Dedifferentiated amniotic fluid mesenchymal stem cell (primary cell): ENCODE measurements at regions not wholly inside any gene's neighbourhood (a gene's known extent, or its start where the extent isn't known, plus 50 kb on each side); places are given as distances from the start of the nearest gene placed in this dataset.

ENCODE experiments used
- DNase-seq: peaks from one replicate; pipeline ENCODE4 v3.0.0-alpha.2; 2016; ENCODE audit errors: extremely low spot score

DNA sequence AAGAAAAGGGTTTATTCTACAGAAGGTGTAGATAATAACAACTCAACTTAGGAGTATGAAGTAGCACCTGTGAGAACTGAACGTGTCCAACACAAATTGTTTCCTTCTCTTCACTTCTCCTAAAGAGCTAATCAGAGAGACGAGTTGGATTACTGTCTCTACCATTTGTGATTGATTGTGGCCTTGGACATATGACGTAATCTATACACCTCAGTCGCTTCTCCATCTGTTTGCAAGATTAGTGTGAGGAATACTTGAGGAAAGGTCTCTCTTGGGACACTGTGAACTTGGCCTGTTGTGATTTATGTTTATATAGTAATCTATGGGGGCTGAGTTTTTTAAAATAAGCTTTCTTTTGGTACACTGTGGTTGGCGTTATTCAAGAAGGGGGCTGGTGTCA lies 182.0 kb downstream of the ZNF330 start:
- no peak for DNase-seq

DNA sequence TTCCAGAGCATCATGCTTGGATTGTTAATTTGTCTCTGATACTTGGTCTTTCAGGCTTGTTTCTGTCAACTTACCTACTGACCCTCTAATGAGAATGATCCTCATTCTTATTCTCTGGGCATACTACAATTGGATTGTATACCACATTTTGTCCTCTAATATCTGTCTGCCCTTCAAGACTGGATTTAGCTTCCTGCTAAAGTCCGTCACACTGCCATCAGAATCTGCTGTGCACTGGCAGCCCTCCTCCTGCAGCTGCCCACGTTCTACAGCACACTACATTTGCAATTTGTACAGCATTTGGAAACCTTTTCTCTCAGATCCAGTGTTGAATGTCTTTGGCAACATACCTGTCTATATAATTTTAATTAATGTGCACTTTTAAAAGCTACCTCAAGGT lies 183.1 kb downstream of the ZNF330 start:
- no peak for DNase-seq

DNA sequence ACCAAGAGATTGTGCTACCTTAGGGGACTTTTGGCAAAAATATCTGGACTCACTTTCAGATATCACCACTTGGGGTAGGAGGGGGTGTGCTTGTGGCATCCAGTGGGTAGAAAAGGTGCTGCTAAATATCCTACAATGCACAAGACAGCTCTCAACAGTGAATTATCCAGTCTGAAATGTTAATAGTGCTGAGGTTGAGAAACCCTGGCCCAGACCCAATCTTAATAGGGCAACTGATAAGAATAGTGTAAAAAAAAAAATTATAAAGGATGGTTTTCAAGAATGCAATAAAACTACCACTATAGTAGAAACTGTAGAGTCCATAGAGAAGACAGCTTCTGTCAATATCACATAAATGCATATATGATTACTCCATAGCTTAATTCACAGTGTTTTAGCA lies 185.5 kb downstream of the ZNF330 start:
- DNase-seq = no peak

DNA sequence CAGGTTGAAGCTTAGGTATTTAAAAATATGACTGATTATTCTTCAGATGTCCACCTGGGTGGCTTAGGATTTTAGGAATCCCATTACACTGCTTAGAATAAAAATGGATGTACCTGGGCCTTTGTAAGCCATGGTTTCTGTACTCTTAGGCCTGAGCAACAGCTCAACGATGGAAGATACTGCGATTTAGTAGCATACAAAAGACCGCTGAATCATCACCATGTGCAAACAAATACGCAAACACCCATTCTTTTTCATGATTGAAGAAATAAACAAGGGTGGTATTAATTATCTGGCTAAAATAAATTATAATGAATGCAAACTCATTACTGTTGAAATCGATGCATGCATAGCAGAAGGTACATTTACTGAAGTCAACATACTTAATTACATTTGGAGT lies 188.9 kb downstream of the ZNF330 start:
- DNase-seq = no peak

DNA sequence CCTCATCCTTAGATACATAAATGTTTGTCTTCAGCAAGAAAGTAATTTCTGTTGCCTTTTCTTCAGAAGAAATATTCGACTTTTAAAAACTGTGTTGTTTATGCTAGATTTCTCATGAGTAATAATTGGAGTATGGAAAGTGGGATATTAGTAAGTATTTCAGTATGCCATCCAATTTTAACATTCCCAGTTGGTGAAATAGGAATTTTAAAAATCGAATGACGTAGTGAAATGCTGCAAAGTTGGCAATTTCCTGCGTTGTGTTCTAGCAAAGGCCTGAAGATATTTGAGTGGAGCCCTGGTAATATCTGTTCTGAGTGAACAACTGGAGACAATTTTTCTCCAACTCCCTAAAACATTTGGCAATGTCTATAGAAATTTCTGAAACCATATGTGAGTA lies 190.1 kb downstream of the ZNF330 start:
- peak; percentile 49 for DNase-seq

DNA sequence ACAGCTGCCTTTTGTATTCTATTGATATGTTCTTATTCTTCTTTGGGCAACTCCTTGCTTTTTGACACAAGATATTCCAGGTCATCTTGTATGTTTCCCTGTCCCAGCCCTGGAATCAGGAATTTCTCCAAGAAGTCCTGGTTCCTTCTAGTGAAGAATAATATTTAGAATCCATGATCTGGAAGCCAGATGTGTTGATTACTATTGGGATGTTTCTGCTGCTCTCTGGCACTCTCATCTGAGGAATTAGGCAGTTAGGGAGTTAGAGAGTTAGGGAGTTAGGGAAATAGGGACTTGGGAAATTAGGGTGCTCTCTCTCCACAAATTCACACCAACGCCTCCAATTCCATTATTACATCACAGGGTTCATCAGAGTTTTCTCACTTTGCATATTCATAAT lies 191.2 kb downstream of the ZNF330 start:
- DNase-seq = no peak

DNA sequence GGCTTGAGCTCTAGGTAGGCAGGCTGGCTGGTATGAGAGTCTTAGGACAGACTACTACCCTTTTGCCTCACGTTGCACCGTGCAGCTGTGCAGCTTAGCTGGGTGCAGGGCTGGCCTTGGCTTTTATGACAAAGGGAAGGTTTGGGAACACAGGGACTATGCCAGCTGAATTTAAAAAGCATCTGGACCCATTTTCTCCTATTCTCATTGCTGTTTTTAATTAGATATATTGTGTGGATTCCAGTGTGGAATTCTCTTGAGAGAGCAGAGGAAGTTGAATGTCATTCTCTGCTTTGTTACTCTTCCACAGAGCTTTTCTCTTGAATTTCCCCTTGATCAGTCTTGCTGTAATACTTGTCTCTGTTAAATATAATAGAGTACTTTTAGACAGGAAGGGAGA lies 192.7 kb downstream of the ZNF330 start:
- no peak for DNase-seq

DNA sequence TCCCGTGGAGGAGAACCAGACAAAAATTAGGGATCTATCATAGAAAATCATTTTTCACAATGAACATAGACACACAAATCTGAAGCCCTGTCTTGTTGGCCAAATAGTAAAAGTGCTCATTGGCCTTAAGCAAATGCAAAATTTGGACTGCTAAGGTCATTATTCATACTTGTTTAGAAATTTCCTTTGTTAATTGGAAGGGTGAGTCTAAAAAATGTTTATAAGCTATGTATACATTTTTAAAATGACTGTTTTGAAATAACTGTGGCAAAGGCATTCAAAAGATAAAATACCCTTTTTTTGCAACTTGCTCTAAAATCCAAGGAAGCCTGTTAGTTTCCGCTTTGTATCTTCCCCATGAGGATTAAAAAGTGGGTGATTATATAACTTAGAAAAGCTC lies 195.0 kb downstream of the ZNF330 start:
- no peak for DNase-seq

DNA sequence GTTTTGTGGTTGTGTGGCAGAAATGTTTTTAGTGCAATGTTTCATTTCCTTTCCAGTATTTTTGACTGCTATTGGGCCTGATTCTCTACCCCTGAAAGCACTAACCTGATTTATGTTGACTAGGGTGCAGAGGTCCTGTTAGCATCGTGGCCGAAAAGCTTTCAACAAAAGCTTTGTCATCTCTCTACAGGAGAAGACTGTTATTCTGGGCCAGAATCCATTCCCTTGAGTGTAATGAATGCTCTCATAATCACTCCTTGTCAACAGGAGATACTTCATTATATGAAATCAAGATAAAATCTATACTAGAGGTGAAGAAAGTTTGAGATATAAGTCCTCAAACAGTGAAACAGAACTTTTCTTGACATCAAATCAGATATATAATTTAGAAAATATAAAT lies 195.5 kb downstream of the ZNF330 start:
- DNase-seq = no peak

DNA sequence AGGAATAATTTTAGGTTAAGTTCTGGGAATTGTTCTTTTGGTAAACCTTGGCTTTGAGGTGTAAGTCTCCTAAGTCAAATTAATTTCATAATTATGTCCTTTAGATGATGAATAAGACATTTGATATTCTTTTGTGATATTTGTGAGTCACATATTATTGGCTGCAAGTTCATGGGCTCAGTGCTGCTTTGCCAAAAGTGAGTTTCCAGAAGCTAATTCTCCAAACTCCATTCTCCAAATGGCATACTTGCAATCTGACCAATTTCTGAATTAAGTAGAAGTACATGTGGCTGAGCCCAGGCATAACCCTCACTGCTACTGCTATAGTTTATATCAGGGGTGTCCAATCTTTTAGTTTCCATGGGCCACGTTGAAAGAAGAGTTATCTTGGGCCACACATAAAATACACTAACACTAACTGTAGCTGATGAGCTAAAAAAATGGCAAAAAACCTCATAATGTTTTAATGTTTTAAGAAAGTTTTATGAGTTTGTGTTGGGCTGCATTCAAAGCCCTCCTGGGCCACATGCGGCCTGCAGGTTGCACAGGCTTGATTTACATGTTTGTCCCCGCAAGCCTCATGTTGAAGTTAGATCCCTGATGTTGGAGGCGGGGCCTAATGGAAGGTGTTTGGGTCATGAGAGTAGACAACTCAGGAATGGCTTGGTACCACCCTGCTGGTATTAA lies 196.1 kb downstream of the ZNF330 start:
- DNase-seq = no peak

DNA sequence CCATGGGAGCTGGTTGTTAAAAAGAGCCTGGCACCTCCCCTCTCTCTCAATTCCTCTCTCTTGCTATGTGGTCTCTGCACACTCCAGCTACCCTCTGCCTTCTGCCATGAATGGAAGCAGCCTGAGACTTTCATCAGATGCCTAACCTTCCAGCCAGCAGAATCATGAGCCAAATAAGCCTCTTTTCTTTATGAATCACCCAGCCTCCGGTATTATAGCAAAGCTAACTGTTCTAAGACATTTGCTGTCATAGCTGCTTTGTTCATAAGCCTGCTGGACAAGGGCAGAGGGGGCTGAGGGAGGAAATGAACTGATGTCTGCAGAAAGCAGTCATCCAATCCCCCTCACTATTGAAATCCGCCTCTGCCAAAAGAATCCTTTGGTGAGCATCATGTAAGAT lies 196.7 kb downstream of the ZNF330 start:
- peak; percentile 17 for DNase-seq

DNA sequence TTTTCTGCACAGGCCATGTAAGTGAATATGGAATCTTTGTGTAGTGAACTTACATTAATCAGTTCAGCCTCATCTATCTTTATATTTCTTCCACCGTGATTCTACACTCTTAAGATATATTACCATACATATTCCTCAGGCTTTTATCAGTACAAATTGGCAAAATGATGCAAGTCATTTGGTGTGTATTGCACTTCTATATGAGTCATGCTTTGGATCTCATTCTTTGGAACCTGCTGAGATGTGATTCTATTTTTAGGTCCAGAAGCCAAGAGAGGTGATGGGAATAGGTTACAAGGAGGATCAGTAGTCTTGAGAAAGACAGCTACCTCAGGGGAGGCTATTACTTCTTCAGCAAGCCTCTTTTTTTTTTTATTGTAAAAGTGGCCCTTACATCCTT lies 204.4 kb downstream of the ZNF330 start:
- DNase-seq = peak; percentile 54

DNA sequence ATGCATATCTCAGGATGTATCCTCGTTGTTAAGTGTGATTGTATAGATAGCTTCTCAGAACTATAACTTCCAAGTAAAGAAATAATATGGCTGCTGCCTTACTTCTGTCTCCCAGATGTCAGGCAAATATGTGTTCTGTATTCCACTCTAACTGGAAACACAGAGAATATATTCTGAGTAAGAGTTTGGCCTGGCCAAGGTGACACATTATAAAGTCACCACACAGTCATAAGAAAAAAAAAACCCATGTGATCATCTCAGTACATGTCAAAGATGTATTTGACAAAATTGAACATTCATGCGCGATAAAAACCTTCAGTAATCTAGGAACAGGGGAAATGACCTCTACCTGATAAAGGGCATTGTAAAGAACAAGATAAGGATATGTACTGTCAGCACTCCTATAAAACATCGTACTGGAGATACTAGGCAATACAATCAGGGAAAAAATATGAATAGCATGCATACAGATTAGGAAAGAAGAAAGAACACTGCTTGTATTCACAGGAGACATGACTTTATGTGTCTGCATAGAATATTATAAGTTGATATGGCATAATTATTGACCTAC lies 207.1 kb downstream of the ZNF330 start:
- DNase-seq = no peak

DNA sequence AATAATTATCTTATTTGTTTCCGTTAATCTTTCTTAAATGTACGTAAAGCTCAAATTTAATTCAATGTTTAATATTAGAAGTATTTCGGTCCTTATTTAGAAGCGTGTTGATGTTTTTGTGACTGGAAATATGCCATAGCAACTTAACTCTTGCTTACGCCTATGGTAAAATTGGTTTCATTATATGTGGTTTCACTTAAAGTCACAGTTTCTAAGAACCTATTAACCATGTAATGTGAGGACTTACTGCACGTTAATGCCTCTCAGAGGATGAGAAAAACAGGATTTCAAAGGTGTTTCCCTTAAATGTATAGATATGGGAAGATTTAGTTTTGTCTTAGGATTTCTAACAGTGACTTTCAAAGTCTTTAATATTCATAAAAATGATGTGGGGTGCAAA lies 206.4 kb upstream of the IL15 start:
- no peak for DNase-seq

DNA sequence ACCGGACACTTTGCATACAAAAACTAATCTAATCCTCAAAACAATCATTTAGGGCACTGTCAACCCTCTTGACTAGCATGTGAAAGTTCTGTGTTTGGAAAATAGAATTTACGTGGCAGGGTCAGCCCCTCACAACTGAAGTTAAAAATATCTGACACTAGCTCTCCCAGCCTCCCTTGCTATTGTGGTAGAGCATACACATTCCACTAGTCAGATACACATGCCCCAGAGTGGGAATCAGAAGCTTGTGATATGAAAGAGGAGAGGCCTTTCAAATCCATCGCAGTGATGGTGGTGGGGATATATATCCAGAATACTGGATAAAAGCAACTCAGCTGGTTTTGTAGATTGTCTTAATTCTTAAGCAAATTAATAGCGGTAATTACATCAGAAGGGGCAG lies 205.7 kb upstream of the IL15 start:
- no peak for DNase-seq

DNA sequence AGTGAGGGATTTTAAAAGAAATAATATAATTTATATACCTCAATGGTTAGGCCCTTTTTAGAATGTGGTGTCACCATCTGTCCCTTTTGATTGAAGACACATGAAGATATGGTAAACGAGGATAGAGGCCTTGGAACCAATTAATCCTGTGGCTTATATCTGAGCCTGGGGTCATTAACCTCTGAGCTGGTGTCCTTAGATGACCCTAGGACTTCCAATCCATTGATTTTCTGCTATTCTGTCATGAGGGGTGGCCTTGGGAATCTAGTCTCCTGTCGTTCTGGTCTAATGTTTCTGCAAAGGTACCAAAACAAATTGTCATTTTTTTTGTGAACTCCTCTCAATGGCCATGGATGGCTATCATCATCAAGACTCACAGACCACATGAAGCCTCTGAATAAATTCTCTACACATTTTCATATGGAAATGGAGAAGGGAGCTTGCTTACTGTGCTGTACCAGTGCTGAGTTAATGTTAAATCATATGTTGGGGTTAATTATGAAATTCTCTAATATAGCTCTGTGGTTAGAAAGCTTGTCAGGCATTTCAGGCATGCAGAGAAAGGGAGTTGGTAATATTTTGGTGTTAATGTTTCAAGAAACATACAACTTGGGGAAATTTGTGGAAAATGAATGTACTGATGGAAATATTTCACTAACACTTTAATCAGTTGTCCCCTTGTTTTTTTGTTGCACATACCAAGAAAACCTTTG lies 204.2 kb upstream of the IL15 start:
- peak; percentile 32 for DNase-seq

DNA sequence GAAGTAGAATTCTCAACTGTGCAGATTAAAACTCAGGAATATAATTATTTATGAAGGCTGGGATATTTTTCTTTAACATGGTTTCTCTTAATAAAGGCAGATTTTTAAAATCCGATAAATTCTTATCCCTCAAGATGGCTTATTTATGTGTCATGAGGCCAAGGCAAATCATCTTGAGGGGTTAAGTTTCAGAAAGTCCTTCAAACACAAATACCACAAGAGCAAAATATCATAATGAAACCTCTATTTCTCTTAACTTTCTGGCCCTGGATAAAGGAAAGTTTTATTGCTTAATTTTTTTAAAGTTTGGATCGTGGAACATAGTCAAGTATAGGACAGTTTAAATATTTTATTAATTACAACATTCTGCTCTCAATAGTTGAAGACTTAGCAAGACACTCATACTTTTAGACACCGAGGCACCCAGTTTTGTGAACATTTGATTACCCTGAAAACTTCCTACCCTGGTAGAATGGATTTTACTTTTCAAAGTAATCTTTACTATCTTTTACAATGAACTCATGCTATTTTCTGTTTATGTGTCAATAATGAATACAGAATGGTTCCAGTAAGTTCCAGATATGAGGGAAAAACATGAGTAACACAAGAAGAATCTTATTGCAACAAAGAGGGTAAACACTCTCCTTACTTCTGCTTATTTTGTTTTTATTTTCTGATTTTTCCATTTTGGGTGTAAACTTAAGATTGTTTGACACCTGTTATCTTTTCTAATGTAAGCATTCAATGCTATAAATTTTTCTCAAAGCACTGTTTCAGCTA lies 200.7 kb upstream of the IL15 start:
- DNase-seq = no peak

DNA sequence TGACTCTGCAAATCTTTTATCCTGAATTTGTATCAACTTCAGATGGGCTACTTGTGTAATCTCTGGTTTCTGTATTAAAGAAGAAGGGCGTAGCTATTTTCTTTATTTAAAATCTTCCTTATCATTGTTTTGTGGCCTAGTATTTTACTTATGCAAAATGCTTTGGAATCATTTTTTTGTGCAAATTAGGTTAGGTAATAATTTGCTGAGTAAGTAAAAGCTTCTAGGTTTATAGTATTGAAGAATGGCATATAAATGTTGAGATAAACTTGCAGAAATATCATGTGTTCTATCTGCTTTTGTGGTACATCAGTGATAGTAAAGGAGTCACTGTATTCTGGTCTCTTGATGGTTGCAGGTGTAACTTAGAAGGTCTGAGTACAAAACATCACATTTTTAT lies 197.2 kb upstream of the IL15 start:
- DNase-seq = no peak

DNA sequence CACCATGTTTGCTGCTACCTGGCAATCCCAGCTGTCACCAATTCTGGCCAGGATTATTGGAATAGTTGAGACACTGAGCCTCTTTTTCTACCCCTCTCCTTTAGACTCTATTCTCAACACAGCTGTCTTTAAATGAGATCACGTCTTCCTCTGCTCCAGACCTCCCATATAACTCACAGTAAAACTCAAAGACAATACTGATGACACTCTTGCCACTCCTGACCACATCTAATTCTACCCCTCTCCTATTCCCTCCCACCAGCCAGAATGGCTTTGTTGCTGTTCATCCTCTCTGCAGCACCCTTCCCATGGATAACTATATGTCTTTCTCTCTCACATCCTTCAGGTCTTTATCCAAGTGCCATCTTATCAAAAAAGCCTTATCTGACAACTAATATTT lies 188.6 kb upstream of the IL15 start:
- DNase-seq = no peak

DNA sequence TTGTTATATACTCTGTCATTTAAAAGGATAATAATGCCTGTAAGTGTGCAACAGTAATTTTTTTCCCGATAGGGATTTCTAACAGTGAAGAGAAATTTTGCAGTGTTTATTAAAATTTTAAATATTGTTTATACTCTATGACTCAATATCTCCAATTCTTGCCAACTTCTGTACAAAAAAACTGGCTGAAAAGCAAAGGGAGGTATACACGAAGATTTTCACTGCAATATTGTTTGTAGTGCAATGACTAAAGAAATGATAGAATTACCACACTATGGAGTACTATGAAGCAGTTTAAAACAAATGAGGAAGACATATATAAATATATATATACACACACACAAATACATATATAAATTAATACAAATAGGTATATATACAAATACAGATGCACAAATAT lies 187.9 kb upstream of the IL15 start:
- no peak for DNase-seq

DNA sequence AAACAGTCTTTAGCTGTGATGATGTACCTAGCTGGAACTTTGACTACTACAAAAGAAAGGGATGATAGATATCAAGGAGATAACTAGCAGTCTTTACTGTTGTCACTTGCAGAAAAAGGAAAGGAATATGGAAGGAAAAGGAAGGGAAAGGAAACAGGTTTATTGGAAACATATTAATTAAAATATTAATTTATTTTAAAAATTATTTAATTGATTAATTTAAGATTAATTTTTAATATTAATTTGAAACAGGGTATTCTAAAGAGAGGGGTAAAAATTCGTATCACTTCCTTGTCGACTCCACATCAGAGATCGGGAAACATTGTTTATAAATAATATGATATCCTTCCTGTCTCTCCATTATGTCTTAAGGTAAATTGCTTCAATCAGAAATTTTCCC lies 186.5 kb upstream of the IL15 start:
- no peak for DNase-seq

DNA sequence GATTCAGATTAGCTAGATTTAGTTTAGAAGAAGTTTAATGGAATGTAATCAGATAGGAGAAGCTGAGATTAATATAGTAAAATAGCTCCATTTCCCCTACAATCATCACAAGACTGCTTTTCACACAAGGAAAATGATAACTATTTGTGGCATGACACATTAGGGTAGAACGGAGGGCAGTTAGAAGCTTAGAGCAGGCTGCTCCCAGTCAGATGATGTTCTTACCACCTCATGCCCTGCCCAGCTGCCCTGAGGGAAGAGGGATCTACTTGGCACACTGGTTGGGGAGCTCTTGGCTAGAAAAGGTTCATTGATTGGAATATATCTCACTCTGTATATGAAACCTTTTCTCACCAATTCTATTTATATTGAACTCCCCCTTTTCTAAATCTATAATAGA lies 180.7 kb upstream of the IL15 start:
- DNase-seq = no peak

DNA sequence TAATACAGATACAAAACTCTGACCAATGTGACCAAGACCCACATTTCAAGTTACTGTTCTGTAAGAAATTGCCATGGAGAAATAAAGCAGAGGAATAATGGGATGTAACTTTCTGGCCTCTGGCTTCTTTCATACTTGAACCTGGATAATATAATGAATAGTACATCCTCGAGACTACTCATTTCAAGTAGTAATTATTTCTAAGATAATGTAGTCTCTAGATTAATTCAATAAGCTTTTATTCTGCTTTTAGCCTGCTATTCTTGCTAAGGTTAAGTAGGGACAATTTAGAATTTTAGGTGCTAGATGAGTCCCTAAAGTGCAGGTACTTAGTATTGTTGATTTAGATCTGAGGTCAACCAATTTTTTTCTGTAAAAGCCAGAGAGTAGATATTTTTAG lies 178.7 kb upstream of the IL15 start:
- no peak for DNase-seq
